HL-60/S4 treated with retinoic acid at 250 ng/mL for 4 days and 3 days (cell line): ENCODE measurements at regions not wholly inside any gene's neighbourhood (a gene's known extent, or its start where the extent isn't known, plus 50 kb on each side); places are given as distances from the start of the nearest gene placed in this dataset.

ENCODE experiments used
- in situ Hi-C: fragments of 300-500 bp; cut with MboI; formaldehyde crosslinking; loops from 2 replicates; pipeline ENCODE4 v1.7.0; 2022; ENCODE audit warnings: low sequenced_read_pairs

- in situ Hi-C loops, result no loop called here
Observed at GRCh38 chr6:26304797-26305640, 60.0 kb upstream of the BTN3A2 start.

GRCh38 chr6:26305641-26305969 is 59.4 kb upstream of the BTN3A2 start:
- in situ Hi-C loops, result no loop called here

- in situ Hi-C loops, result no loop called here
Observed at GRCh38 chr6:26306232-26306631, 58.8 kb upstream of the BTN3A2 start.

GRCh38 chr6:26307850-26308249 is 57.1 kb upstream of the BTN3A2 start:
- in situ Hi-C loops, result no loop called here

- in situ Hi-C loops, result no loop called here
Observed at GRCh38 chr6:26309731-26310142, 55.3 kb upstream of the BTN3A2 start.

GRCh38 chr6:26311012-26311384 is 54.0 kb upstream of the BTN3A2 start:
- in situ Hi-C loops, result no loop called here

- in situ Hi-C loops, result no loop called here
Observed at GRCh38 chr6:26311385-26312095, 53.5 kb upstream of the BTN3A2 start.

GRCh38 chr6:26312096-26312463 is 52.9 kb upstream of the BTN3A2 start:
- in situ Hi-C loops, result no loop called here

- in situ Hi-C loops, result no loop called here
Observed at GRCh38 chr6:26312501-26313397, 52.2 kb upstream of the BTN3A2 start.
